B cell (primary cell): ENCODE measurements at regions not wholly inside any gene's neighbourhood (a gene's known extent, or its start where the extent isn't known, plus 50 kb on each side); places are given as distances from the start of the nearest gene placed in this dataset.

ENCODE experiments used
- EZH2 ChIP-seq: IDR thresholded peaks from 2 replicates; pipeline ENCODE4 v1.6.1; 2012; ENCODE audit warnings: borderline replicate concordance, low read depth, mild to moderate bottlenecking, moderate library complexity, low read length; ENCODE audit not compliant: insufficient read depth, poor library complexity, severe bottlenecking
- TF ChIP-seq, protein P1 (sequence below): fragments of 200-600 bp; IDR thresholded peaks from one replicate; pipeline ENCODE4 v1.8.0; 2022; ENCODE audit warnings: antibody characterized with exemption, mild to moderate bottlenecking

DNA sequence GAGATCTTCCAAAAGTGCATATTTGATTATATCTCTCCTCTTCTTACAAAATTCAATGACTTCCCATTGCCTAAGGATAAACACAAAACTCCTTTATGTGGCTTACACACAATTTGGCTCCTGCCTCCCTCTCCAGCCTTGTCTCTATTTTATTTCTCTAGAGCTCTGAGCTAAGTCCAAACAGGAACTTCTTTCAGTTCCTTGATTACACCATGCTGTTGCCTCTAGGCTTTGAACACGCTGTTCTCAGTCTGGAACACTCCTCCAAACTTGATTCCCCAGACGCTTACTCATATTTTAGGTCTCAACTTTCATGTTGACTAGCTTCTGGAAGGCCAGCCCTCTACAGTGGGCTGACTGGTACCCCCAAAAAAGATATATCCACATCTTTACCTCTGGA is 258.5 kb downstream of the COG6 start:
- TF ChIP-seq, protein P1, sequence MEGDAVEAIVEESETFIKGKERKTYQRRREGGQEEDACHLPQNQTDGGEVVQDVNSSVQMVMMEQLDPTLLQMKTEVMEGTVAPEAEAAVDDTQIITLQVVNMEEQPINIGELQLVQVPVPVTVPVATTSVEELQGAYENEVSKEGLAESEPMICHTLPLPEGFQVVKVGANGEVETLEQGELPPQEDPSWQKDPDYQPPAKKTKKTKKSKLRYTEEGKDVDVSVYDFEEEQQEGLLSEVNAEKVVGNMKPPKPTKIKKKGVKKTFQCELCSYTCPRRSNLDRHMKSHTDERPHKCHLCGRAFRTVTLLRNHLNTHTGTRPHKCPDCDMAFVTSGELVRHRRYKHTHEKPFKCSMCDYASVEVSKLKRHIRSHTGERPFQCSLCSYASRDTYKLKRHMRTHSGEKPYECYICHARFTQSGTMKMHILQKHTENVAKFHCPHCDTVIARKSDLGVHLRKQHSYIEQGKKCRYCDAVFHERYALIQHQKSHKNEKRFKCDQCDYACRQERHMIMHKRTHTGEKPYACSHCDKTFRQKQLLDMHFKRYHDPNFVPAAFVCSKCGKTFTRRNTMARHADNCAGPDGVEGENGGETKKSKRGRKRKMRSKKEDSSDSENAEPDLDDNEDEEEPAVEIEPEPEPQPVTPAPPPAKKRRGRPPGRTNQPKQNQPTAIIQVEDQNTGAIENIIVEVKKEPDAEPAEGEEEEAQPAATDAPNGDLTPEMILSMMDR: no peak
- TF ChIP-seq EZH2: no peak
